ENCODE measurements at regions not wholly inside any gene's neighbourhood (a gene's known extent, or its start where the extent isn't known, plus 50 kb on each side); places are given as distances from the start of the nearest gene placed in this dataset.
"Not testable (repeated sequence)": the region's sequence is repeated elsewhere in the genome, so short reads cannot be mapped to it uniquely, and the experiment has no call there.

DNA sequence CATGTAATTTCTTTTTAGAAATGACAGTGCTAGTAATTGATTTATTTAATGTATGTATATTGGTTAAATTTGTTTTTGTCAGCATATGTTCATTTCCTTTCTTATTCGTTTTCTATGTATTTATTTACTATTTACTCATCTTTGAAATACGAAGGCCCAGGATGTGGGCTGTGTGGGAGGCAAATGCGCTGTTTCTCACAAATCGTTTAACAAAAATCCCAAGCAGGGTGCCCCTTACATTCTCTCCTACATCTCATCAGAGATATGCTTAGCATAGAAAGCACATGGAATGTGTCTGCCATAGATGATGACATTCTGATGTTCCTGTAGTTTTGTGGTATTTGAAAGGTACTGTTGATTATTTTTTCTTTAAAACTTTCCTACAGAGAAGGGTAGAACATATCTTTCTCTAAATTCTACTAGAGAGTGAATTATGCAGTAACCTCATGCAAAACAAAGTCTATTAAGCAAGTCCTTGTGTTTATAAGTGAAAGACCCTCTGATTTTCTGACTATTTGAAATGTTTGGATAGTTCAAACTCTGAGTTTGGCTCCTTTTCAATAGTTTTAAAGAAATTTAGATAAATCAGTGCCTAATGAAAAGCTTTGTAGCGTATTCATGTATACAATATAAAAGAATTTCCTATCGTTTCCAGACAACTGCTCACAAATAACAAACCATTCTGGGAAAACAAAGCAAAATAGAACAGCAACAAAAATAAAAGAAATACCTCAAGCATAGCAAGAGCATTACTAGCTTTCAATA is 111.1 kb upstream of the VGLL3 start:
- no peak for DNase-seq (ENCODE audit: low read depth in 2 of 2)

DNA sequence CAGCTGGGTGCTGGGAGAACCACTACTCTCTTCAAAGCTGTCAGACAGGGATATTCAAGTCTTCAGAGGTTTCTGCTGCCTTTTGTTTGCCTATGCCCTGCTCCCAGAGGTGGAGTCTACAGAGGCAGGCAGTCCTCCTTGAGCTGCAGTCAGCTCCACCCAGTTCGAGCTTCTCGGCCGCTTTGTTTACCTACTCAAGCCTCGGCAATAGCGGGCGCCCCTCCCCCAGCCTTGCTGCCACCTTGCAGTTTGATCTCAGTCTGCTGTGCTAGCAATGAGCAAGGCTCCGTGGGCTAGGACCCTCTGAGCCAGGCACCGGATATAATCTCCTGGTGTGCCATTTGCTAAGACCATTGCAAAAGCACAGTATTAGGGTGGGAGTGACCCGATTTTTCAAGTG is 106.8 kb upstream of the VGLL3 start:
- DNase-seq (ENCODE audit: low read depth in 2 of 2), result not testable (repeated sequence)

DNA sequence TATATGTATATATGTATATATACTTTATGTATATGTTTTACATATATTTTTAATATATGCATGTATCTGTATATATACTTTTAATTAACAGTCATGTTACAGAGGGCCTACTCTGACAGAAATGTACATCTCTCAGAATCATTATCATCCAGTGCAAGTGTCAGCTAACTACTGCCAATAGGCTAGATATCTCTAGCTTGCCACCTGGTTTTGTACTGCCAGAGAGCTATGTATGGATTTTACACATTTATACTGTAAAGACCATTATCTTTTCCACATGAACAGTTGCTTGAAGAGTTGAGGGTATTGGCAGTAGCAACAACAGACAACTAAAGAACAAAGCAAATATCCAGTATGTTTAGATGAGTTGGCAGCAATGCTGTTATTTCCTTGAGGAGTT is 99.7 kb upstream of the VGLL3 start:
- DNase-seq (ENCODE audit: low read depth in 2 of 2), result no peak

DNA sequence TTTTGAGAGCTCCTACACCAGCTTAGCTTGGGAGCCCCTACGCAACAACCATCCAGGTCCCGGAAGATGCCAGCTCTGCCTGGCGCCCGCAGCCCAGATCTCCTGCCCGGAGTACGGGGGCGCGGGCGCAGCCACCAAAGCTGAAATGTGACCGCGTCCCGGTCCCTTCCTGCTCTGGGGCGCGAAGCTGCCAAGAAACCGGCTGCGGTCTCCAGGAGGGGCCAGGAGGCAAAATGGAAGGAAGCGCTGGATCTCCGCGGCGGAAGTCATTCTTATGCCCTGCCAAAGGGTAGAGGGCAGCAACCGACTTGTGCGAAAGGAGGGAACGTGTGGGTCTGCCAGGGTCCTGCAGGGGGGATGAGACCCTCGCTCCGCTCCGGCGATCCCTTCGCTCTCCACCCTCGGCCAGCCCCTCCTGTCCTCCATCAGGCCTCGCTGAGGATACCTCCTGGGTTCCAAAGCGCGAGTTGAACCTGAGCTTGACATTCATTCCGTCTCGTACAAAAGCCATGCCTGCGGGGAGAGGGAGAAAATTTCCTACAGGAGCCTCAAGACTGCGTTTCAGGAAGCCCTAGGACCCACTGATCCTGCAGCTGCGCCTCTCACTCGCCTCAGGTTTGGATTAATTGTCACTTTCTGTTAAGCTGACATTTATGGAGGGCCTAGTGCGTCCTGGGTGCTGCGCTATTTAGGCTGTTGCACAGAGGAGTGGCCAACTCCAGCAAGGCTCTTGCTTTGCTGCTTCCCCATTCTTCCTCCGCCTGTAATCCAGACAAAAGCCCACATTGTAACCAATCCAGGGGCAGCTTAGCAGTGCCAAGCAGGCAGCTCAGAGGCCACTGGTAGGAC is 98.3 kb upstream of the VGLL3 start:
- no peak for DNase-seq (ENCODE audit: low read depth in 2 of 2)

DNA sequence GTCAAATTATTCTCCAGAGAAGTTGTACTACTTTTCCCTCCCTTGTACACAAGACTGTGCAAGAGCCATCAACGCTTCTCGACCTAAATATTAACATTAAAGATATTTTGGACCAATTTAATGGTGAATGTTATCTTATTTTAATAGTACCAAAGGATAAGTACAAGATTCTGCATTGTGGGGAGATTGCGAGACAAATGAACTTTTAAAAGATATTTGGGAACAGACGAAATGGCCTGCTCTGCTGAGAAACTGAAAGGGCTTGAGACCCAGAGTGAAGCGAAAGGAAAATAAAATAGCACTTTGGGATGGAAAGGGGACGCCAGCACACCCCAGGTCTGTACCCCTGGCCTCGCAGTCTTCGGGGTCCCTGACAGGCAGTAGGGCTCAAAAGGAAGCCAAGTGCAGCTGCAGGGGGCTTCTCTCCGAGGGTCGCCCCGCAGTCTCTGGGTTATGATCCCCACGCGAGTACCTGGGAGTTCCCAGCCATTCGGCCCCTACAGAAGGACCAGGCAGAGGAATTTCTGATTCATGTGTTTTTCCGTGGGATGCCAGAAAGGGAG is 97.6 kb upstream of the VGLL3 start:
- no peak for DNase-seq (ENCODE audit: low read depth in 2 of 2)

DNA sequence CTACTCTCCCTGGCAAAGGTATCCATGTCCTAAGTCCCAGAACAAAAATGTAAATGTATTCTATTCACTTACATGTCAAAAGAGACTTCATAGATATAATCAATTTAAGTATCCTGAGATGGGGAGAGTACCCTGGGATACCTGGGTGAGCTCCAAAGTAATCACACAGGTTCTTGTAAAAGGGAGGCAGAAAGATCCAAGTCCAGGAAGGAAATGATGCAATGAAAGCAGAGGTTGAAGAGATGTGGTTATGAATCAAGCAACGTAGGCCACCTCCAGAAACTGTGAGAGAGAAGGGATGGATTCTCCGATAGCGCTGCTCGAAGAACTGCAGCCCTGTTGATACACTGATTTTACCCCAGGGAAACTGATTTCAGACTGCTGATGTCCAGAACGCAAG is 93.9 kb upstream of the VGLL3 start:
- no peak for DNase-seq (ENCODE audit: low read depth in 2 of 2)

DNA sequence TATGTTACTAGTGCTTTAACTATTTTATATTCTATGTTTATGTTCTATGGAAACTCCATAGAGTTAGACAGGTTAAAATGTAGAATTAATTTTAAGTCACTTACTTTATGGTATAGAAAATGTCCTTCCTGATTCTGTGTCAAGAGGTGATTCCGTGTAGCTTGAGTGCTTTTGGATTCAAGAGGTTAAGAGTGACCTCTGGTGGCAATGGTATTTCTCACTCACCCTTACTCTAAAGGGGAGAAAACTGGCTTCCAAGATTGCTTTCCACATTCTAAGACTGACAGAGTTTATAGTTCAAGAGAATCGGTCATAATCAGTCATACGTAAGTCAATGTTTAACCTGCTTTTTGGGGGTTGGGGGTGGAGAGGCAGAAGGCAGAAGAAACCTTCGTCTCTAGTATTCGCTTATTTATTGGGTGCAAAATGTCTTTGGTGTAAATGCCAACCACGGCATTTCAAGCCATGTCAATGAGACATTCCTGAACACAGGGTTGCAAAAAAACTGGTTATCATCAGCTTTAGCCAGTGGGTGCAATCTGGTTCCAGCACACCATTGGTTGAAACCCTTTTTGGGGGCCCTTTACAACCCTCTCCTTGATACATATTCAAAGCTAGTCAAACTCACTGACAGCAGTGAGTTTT is 92.0 kb upstream of the VGLL3 start:
- DNase-seq (ENCODE audit: low read depth in 2 of 2), result no peak

DNA sequence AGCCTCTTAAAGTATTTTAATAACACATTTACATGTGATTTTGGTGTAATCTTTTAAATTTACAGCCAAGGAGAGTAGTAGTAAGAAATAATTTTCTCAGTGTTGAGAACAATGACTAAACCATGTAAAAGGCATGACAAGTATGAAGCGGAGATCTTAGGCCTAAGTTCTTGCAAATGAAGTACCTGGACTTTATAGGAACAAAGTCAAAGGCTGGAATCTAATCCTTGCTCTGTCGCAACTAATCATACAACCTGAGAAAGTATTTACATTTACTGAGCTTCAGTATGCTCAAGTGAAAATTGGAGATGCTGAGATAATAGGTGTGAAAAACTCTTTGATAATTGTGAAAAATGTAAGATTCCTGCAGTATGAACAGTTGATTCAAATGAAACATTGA is 86.4 kb upstream of the VGLL3 start:
- DNase-seq (ENCODE audit: low read depth in 2 of 2), result no peak

DNA sequence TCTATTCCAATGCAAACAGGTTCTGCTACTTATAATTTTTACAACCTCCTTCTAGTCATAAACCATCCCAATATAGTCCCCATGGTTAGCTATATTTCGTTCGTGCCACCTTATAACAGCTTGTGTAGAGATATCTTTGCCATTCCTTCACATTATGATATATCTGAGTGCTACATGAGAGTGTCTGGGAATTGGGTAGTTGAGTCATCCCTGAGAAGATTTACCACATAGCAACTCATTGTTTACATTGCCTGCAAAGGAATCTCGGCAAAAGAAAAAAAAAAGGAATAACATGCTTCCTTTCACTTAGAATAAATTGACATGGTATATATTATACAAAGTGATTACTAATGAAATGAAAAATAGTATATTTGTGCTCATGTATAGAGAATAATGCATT is 86.0 kb upstream of the VGLL3 start:
- no peak for DNase-seq (ENCODE audit: low read depth in 2 of 2)

DNA sequence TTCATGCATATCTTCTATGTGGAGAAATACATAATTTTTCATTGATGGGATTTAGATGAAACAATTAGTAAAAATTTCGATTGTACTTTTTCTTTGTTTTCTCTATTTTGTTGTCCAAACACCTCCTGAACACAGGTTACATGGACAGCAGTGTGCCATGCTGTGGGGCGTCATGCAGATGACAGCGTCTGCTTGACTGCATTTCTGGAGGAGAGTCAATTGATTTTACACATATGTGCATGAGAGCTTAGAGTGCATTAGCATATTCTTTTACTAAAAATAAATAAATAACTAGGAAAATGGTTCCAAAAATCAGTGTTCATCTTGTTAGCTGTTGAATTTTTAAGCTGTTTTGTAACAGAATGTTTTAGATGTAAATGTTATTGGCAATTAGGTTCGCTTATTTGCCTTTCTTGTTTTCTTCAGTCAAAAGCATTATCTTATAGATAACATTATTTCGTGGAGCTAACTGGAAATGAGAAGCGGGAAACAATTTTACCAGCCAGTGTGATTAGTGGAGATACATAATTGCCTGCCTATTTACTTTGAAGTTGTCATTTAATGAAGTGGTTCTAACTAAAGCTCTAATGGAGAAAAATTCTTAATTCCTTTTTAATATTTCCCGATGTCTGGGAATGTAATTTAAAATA is 82.7 kb upstream of the VGLL3 start:
- DNase-seq (ENCODE audit: low read depth in 2 of 2), result no peak

DNA sequence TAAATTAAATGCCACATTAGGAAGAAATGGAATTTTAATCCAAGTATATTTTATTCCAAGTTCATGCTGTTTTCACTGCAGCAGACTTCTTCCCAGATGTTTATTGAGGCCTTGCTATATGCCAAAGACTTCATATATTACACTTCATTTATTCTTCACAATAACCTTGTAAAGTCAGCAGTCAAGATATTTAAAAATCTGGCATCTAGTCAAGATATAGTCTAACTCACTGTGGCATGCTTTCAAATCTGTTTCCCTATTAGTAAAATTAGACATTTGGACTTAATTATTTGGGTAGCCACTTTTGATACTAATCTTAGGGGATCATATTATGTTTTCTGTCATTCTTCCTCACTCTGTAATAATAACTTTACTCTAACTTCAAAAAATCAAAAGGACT is 81.5 kb upstream of the VGLL3 start:
- no peak for DNase-seq (ENCODE audit: low read depth in 2 of 2)

DNA sequence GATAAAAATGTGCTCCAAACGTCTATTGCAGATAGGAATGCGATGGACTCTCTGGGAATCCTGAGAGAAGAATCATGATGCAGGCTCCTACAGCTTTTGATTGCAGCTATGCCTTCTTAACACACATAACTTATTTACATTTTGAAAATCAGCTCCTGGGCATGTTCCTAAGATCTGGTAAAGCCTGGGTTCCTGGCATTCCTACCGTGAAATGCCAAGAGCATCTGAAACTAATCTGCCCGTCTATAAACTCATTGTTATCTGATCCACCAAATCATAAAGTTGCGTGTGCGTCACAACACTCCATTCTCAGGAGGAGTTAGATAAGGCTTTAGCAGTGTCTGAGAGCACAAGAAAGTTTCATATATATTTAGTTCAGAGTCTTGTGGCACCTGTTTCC is 79.0 kb upstream of the VGLL3 start:
- DNase-seq (ENCODE audit: low read depth in 2 of 2), result no peak

DNA sequence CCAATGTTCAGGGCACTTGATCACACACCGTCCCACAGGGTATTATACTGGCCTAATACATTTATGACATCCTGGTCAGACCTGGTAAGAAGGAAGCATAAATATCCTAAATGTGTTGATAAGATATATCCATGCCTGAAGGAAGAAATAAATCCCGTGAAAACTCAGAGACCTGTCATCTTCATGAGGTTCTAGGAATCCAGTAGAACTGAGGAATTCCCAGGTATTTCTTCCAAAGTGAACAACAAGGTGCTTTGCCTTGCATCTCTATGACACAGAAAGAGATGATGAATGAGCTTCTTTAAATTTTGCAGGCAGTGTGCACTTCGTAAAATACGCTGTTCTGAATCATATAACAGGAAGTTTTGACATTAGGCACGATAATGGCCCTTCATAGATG is 78.1 kb upstream of the VGLL3 start:
- no peak for DNase-seq (ENCODE audit: low read depth in 2 of 2)

DNA sequence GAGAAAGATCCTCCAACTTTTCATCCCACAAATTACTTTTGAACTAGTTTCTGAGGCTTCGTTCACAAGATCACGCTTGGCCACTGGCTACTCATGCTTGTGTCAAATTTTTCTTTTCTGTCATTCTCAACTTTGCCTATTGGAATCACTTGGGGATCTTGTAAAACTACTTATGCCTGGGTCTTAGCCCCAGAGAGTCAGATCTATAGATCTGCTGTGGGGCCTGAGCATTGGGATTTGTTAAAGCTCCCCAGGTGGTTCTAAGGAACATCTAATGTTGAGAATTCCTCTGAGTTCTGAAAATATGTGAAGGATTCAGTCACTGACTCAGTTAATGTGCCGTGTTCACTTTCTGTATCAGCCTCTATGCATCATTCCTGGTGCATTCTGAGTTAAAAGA is 71.7 kb upstream of the VGLL3 start:
- no peak for DNase-seq (ENCODE audit: low read depth in 2 of 2)

DNA sequence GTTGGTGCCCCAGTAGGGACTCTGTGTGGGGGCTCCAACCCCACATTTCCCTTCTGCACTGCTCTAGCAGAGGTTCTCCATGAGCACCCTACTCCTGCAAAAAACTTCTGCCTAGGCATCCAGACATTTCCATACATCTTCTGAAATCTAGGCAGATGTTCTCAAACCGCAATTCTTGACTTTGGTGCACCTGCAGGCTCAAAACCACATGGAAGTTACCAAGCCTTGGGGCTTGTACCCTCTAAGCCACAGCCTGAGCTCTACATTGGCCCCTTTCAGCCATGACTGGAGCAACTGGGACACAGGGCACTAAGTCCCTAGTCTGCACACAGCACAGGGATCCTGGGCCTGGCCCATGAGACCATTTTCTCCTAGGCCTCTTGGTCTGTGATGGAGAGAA is 66.5 kb upstream of the VGLL3 start:
- no peak for DNase-seq (ENCODE audit: low read depth in 2 of 2)

DNA sequence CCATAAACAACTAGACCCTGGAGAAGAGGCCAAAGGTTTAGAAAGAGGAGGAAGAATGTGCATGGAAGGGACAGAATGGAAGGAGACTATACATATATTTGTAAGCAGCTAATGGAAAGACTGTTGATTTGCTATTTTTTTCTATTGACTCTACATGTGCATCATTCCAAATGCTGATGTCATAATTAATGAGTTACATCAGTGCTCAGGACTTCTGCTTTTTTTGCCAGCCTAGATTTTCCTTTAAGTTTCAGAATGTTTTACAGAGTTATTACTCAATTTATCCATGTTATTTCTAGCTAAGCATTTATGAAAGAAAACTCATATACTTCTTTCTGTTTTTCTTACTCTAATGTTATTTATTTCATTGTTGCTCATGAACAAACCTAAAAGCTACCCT is 62.6 kb upstream of the VGLL3 start:
- DNase-seq (ENCODE audit: low read depth in 2 of 2), result no peak

DNA sequence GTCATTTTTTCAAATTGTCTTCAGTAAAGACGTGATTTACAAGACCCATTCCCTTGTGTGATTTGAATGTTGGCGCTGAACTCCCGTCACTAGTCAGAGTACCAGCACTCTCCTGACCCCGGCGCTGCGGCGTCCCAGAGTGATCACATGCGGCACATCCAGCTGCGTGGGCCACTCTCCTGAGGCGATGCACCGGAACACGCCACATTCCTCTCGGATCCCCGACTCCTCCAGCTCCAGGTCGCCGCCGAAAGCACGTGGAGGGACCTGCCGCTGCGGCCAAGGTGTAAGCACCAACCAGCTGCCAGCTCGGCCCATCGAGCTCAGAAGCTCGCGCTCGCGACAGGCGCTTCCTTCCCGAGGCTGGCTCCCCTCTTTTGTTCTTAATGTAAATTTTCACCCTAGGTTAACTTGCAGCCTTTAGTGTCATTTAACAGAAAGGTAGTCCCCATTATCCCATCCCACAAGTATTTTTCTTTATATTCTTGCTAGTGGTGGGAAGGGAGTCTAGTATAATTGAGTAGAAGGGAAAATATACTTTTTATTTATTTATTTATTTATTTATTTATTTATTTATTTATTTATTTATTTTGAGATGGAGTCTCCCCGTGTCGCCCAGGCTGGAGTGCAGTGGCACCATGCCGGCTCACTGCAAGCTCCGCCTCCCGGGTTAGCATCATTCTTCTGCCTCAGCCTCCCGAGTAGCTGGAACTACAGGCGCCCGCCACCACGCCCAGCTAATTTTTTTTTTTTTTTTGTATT is 61.7 kb upstream of the VGLL3 start:
- DNase-seq (ENCODE audit: low read depth in 2 of 2), result no peak

DNA sequence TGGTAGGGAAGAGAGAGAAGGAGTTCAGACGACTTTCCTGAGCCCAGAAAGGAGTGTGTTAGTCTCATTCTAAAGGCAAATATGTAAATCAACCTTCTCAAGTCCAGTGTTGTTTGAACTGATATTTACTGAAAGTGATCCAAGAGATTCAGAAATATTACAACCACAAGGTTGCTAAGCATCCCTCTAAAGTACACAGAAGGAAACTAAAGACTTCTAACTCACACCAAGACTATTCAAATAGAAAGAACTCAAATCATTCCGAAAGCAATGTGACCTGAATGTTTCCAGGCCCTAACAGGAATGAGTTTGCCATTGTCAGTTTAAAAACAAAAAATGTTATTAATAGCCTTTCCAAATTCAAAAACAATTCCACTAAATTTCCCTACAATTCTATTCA is 56.9 kb upstream of the VGLL3 start:
- DNase-seq (ENCODE audit: low read depth in 2 of 2), result no peak

DNA sequence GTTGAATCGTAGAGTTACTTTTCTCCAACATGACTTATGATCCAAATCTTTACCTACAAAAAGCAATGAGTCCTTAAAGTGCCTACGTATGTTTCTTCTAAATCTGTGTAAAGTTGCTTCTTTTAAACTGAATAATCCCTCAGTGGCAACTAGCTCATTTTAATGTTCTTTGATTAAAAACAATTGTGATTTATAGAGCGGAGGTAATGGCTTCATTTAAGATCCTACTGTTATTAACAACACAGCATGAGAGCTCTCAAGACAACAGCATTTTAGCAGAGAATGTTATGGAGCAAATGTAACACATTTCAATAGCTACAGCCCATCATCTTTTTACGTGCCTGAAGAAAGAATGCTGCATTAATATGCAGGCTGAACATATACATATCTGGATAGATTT is 55.3 kb upstream of the VGLL3 start:
- DNase-seq (ENCODE audit: low read depth in 2 of 2), result no peak

DNA sequence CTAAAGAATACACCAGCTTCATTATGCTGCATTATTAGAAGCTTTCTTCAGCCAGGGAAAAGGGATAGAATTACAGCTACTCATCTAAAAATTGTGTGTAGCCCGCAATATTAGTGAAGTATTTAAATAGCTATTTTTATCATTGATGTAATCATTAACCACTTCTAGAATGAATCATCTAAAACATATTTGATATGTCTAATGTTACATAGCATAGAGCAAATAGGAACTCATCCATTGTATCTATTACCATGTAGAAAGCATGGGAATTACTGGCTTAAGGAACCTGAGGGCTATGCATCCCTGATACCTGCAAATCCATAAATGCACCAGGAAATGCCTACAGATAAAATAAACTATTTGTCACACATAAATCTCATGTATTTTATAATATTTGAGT is 54.5 kb upstream of the VGLL3 start:
- DNase-seq (ENCODE audit: low read depth in 2 of 2), result no peak

DNA sequence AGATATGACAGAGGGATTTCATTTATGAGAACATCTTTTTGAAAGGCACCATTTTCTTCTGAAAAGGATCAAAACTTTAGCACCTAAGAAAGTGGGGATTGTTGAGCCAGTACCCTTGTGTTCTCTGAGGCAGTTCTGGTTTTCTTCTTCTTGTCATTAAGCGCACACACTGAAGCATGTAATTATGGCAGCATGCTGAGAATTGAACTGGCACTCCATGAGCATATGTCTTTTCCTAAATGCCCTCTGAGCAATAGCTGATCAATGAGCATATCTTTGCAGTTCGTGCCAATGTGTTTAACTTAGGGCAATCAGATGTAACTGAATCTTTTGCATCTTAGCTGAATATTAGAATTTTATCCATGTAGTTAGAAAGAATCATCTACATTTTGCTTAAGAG is 53.9 kb upstream of the VGLL3 start:
- no peak for DNase-seq (ENCODE audit: low read depth in 2 of 2)

Data from stimulated activated CD4-positive, alpha-beta T cell treated with anti-CD3 and anti-CD28 coated beads, Interleukin-4, amount 100 ng/mL, for 48 hours (primary cell).